Bronchial epithelial cell (primary cell): ENCODE measurements at regions not wholly inside any gene's neighbourhood (a gene's known extent, or its start where the extent isn't known, plus 50 kb on each side); places are given as distances from the start of the nearest gene placed in this dataset.

Source experiments
- DNase-seq: peaks from one replicate; pipeline ENCODE4 v3.0.0-alpha.2; 2010; ENCODE audit warnings: low read depth
- FAIRE-seq: peaks from 2 replicates; lab custom pipeline; 2011; peaks lifted over from hg19 to GRCh38; lab: Jason Lieb, UNC
- H3K27me3 ChIP-seq: 2 replicates; pipeline ENCODE4 v1.5.1; 2011; ENCODE audit warnings: low read length; ENCODE audit not compliant: control insufficient read depth, insufficient read depth
- H3K36me3 ChIP-seq: 2 replicates; pipeline ENCODE4 v1.5.1; 2011; ENCODE audit warnings: low read length; ENCODE audit not compliant: control insufficient read depth, insufficient read depth
- H3K4me3 ChIP-seq: 2 replicates; pipeline ENCODE4 v1.5.1; 2011; ENCODE audit warnings: mild to moderate bottlenecking, low read depth, low read length, control low read depth
- CTCF ChIP-seq: IDR thresholded peaks from 2 replicates; pipeline ENCODE4 v1.5.1; 2011; ENCODE audit warnings: mild to moderate bottlenecking, moderate library complexity, low read length, control low read depth, inconsistent platforms; ENCODE audit not compliant: insufficient read depth, severe bottlenecking

- TF ChIP-seq CTCF = no peak
- FAIRE-seq (no peak), DNase-seq (no peak)
- H3K27me3 ChIP-seq = no peaks in the 10 kb centered on the region
- no peaks in the 10 kb centered on the region for H3K36me3 ChIP-seq
- H3K4me3 ChIP-seq = no peak overlapping the region
Observed at GRCh38 chr18:22625406-22625805, 207.7 kb upstream of the CTAGE1 start.

- no peak for TF ChIP-seq CTCF
- FAIRE-seq (no peak), DNase-seq (no peak)
- Histone ChIP-seq H3K36me3 (no peaks in the 10 kb centered on the region), H3K27me3 (no peaks in the 10 kb centered on the region), H3K4me3 (no peak overlapping the region)
Observed at GRCh38 chr18:22626771-22627170, 209.1 kb upstream of the CTAGE1 start.

GRCh38 chr18:22627506-22627905 is 209.8 kb upstream of the CTAGE1 start:
- no peak for TF ChIP-seq CTCF
- FAIRE-seq (no peak), DNase-seq (peak; percentile 68)
- H3K36me3 ChIP-seq = no peaks in the 10 kb centered on the region
- H3K27me3 ChIP-seq = no peaks in the 10 kb centered on the region
- H3K4me3 ChIP-seq = no peak overlapping the region

GRCh38 chr18:22628795-22629510 is 211.2 kb upstream of the CTAGE1 start:
- FAIRE-seq (no peak), DNase-seq (no peak)
- TF ChIP-seq CTCF = no peak
- H3K4me3 ChIP-seq = no peak overlapping the region
- no peaks in the 10 kb centered on the region for H3K27me3 ChIP-seq
- H3K36me3 ChIP-seq = no peaks in the 10 kb centered on the region

- DNase-seq = no peak
- Histone ChIP-seq H3K4me3 (no peak overlapping the region), H3K27me3 (no peaks in the 10 kb centered on the region), H3K36me3 (no peaks in the 10 kb centered on the region)
- no peak for FAIRE-seq
- TF ChIP-seq CTCF = no peak
Observed at GRCh38 chr18:22630980-22631379, 213.3 kb upstream of the CTAGE1 start.

- no peak for FAIRE-seq
- no peak for TF ChIP-seq CTCF
Observed at GRCh38 chr18:22632191-22632590, 214.5 kb upstream of the CTAGE1 start.

More at GRCh38 chr18:22632191-22632590, 214.5 kb upstream of the CTAGE1 start:
- Histone ChIP-seq H3K27me3 (no peaks in the 10 kb centered on the region), H3K4me3 (no peak overlapping the region), H3K36me3 (no peaks in the 10 kb centered on the region)
- DNase-seq = peak; percentile 12
